ENCODE measurements at regions not wholly inside any gene's neighbourhood (a gene's known extent, or its start where the extent isn't known, plus 50 kb on each side); places are given as distances from the start of the nearest gene placed in this dataset.
"Not testable (repeated sequence)": the region's sequence is repeated elsewhere in the genome, so short reads cannot be mapped to it uniquely, and the experiment has no call there.

- Histone ChIP-seq H3K9me3 (ENCODE audit: control insufficient read depth, insufficient read depth, low read depth, low read length) (no peaks in the 10 kb centered on the region), H3K27ac (ENCODE audit: low read length) (no peak overlapping the region), H3K36me3 (ENCODE audit: control insufficient read depth, insufficient read depth, low read length) (no peaks in the 10 kb centered on the region), H3K4me3 (ENCODE audit: low read depth in 2 of 2, low read length in 2 of 2) (no peak overlapping the region), H3K27me3 (ENCODE audit: control insufficient read depth, insufficient read depth, low read length) (no peaks in the 10 kb centered on the region), H3K4me1 (ENCODE audit: control insufficient read depth, insufficient read depth, low read length) (no peaks in the 10 kb centered on the region)
- in situ Hi-C loops (cut with HindIII; ENCODE audit: low pct_unique_long_range_greater_than_20kb, low sequenced_read_pairs), result no loop called here
- ChIA-PET POLR2A (no interaction called here), CTCF (no interaction called here)
- no peak for DNase-seq (ENCODE audit: low read depth, low spot score)
- no TSS peak for BruUV-seq (replicated peaks)
- TF ChIP-seq CTCF (IDR thresholded peaks at IDR 0.05) (no peak), POLR2AphosphoS5 (IDR thresholded peaks at IDR 0.05; ENCODE audit: low read depth, low read length) (no peak), REST (IDR thresholded peaks at IDR 0.05; ENCODE audit: insufficient read depth in 1 of 2, low read depth in 2 of 2, low read length in 1 of 2) (no peak)
- ATAC-seq, result no peak
- intact Hi-C loops (cut with micrococcal nuclease; ENCODE audit: unreplicated experiment), result no loop called here
Observed at GRCh38 chr9:87781331-87781730, 55.4 kb downstream of the CTSL start.

GRCh38 chr9:87783180-87783579 lies 57.3 kb downstream of the CTSL start:
- ChIA-PET CTCF (no interaction called here), POLR2A (no interaction called here)
- H3K9me3 ChIP-seq (ENCODE audit: control insufficient read depth, insufficient read depth, low read depth, low read length), result no peaks in the 10 kb centered on the region
- DNase-seq (ENCODE audit: low read depth, low spot score) (no peak), ATAC-seq (no peak)
- no peaks in the 10 kb centered on the region for H3K36me3 ChIP-seq (ENCODE audit: control insufficient read depth, insufficient read depth, low read length)
- no peak overlapping the region for H3K27ac ChIP-seq (ENCODE audit: low read length)
- no TSS peak for BruUV-seq (replicated peaks)
- no peak overlapping the region for H3K4me3 ChIP-seq (ENCODE audit: low read depth in 2 of 2, low read length in 2 of 2)
- no peaks in the 10 kb centered on the region for H3K4me1 ChIP-seq (ENCODE audit: control insufficient read depth, insufficient read depth, low read length)
- no peak for TF ChIP-seq SIN3A (IDR thresholded peaks at IDR 0.05; ENCODE audit: borderline replicate concordance, insufficient read depth, low read depth, low read length)
- TF ChIP-seq TCF7L2 (IDR thresholded peaks at IDR 0.05; ENCODE audit: low read depth, low read length), result no peak
- no peak for TF ChIP-seq POLR2AphosphoS5 (IDR thresholded peaks at IDR 0.05; ENCODE audit: low read depth, low read length)
- TF ChIP-seq CTCF (IDR thresholded peaks at IDR 0.05), result no peak
- TF ChIP-seq REST (IDR thresholded peaks at IDR 0.05; ENCODE audit: insufficient read depth in 1 of 2, low read depth in 2 of 2, low read length in 1 of 2), result no peak
- intact Hi-C loops (cut with micrococcal nuclease; ENCODE audit: unreplicated experiment) (no loop called here), in situ Hi-C loops (cut with HindIII; ENCODE audit: low pct_unique_long_range_greater_than_20kb, low sequenced_read_pairs) (no loop called here)
- no peaks in the 10 kb centered on the region for H3K27me3 ChIP-seq (ENCODE audit: control insufficient read depth, insufficient read depth, low read length)

DNA sequence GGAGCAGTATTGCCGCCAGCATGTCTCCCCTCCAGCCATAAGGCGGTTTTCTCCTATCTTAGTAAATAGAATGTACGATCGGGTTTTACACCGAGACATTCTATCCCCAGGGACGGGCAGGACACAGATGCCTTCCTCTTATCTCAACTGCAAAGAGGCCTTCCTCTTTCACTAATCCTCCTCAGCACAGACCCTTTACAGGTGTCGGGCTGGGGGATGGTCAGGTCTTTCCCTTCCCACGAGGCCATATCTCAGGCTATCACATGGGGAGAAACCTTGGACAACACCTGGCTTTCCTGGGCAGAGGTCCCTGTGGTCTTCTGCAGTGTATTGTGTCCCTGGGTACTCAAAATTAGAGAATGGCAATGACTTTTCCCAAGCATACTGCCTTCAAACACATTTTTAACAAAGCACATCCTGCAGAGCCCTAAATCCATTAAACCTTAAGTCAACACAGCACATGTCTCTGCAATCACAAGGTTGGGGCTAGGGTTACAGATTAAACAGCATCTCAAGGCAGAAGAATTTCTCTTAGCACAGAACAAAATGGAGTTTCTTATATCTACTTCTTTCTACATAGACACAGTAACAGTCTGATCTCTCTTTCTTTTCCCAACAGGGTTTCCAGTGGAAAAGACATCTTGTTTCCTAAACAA lies 59.5 kb downstream of the CTSL start:
- intact Hi-C loops (cut with micrococcal nuclease; ENCODE audit: unreplicated experiment); H3K27ac ChIP-seq (ENCODE audit: low read length); H3K36me3 ChIP-seq (ENCODE audit: control insufficient read depth, insufficient read depth, low read length); ATAC-seq; CTCF ChIA-PET; H3K27me3 ChIP-seq (ENCODE audit: control insufficient read depth, insufficient read depth, low read length); in situ Hi-C loops (cut with HindIII; ENCODE audit: low pct_unique_long_range_greater_than_20kb, low sequenced_read_pairs); DNase-seq (ENCODE audit: low read depth, low spot score); POLR2A ChIA-PET; H3K4me1 ChIP-seq (ENCODE audit: control insufficient read depth, insufficient read depth, low read length); BruUV-seq (replicated peaks); H3K4me3 ChIP-seq (ENCODE audit: low read depth in 2 of 2, low read length in 2 of 2); H3K9me3 ChIP-seq (ENCODE audit: control insufficient read depth, insufficient read depth, low read depth, low read length): not testable (repeated sequence)

All from Panc1 (cell line).